Transverse colon (tissue), 4 donors: ENCODE measurements at regions not wholly inside any gene's neighbourhood (a gene's known extent, or its start where the extent isn't known, plus 50 kb on each side); places are given as distances from the start of the nearest gene placed in this dataset.

Experiments used
- CTCF ChIP-seq, 5 experiments: fragments of 200-600 bp in 3 of 5; fragments of 450-650 bp in 2 of 5; sonication (generic) in 3 of 5; IDR thresholded peaks; 1 replicate in 2 of 5; 2 replicates in 3 of 5; pipeline ENCODE4 v1.5.1; 2016 to 2017; ENCODE audit warnings: antibody characterized with exemption in 5 of 5, inconsistent platforms in 3 of 5, mild to moderate bottlenecking in 2 of 5, moderate library complexity in 1 of 5
- POLR2A ChIP-seq: fragments of 450-650 bp; IDR thresholded peaks from one replicate; pipeline ENCODE4 v1.6.1; 2016; ENCODE audit warnings: antibody characterized with exemption, mild to moderate bottlenecking, moderate library complexity
- POLR2AphosphoS5 ChIP-seq, 3 donors: sonication (generic); formaldehyde crosslinking; IDR thresholded peaks; one replicate each; pipeline ENCODE4 v1.6.1; 2016; ENCODE audit warnings: antibody characterized with exemption in 3 of 3

- no peak for TF ChIP-seq POLR2A
- no peak for TF ChIP-seq CTCF (IDR thresholded peaks at IDR 0.05)
- no peak for TF ChIP-seq POLR2AphosphoS5 (IDR thresholded peaks at IDR 0.05)
Observed at GRCh38 chr2:128716299-128716721, 397.6 kb upstream of the HS6ST1 start.
